Kidney tubule cell (primary cell): ENCODE measurements at regions not wholly inside any gene's neighbourhood (a gene's known extent, or its start where the extent isn't known, plus 50 kb on each side); places are given as distances from the start of the nearest gene placed in this dataset.

ENCODE experiments used
- DNase-seq: peaks from one replicate; pipeline ENCODE4 v3.0.0-alpha.2; 2018; ENCODE audit warnings: low spot score

GRCh38 chr10:130486906-130487305, 350.7 kb downstream of the GLRX3 start:
- DNase-seq, result no peak

- no peak for DNase-seq
Observed at GRCh38 chr10:130487566-130487965, 351.4 kb downstream of the GLRX3 start.

- no peak for DNase-seq
Observed at GRCh38 chr10:130489891-130490290, 353.7 kb downstream of the GLRX3 start.

- DNase-seq, result no peak
Observed at GRCh38 chr10:130491011-130491692, 355.0 kb downstream of the GLRX3 start.

GRCh38 chr10:130491693-130492050, 355.5 kb downstream of the GLRX3 start:
- no peak for DNase-seq

GRCh38 chr10:130492266-130492934, 356.2 kb downstream of the GLRX3 start:
- no peak for DNase-seq

GRCh38 chr10:130493021-130493420, 356.8 kb downstream of the GLRX3 start:
- DNase-seq, result no peak

- DNase-seq, result no peak
Observed at GRCh38 chr10:130493446-130494145, 357.4 kb downstream of the GLRX3 start.

GRCh38 chr10:130495116-130495862, 359.1 kb downstream of the GLRX3 start:
- DNase-seq, result no peak

- peak; percentile 17 for DNase-seq
Observed at GRCh38 chr10:130495891-130496636, 359.9 kb downstream of the GLRX3 start.

- DNase-seq, result no peak
Observed at GRCh38 chr10:130497056-130498010, 361.1 kb downstream of the GLRX3 start.

- DNase-seq, result no peak
Observed at GRCh38 chr10:130498042-130498441, 361.9 kb downstream of the GLRX3 start.

GRCh38 chr10:130498934-130499333, 362.7 kb downstream of the GLRX3 start:
- no peak for DNase-seq

- DNase-seq, result no peak
Observed at GRCh38 chr10:130499541-130499940, 363.4 kb downstream of the GLRX3 start.

- DNase-seq, result no peak
Observed at GRCh38 chr10:130500261-130501000, 364.2 kb downstream of the GLRX3 start.

- no peak for DNase-seq
Observed at GRCh38 chr10:130507461-130507860, 371.3 kb downstream of the GLRX3 start.

GRCh38 chr10:130509881-130510689, 373.9 kb downstream of the GLRX3 start:
- DNase-seq, result no peak

- DNase-seq, result no peak
Observed at GRCh38 chr10:130510755-130511154, 374.6 kb downstream of the GLRX3 start.

- DNase-seq, result no peak
Observed at GRCh38 chr10:130511766-130512165, 375.6 kb downstream of the GLRX3 start.
